ENCODE measurements at regions not wholly inside any gene's neighbourhood (a gene's known extent, or its start where the extent isn't known, plus 50 kb on each side); places are given as distances from the start of the nearest gene placed in this dataset.

- no peak for DNase-seq (ENCODE audit: low read depth in 2 of 2)
Measured at GRCh38 chr1:193681422-193681821, 495.0 kb upstream of the B3GALT2 start.

DNA sequence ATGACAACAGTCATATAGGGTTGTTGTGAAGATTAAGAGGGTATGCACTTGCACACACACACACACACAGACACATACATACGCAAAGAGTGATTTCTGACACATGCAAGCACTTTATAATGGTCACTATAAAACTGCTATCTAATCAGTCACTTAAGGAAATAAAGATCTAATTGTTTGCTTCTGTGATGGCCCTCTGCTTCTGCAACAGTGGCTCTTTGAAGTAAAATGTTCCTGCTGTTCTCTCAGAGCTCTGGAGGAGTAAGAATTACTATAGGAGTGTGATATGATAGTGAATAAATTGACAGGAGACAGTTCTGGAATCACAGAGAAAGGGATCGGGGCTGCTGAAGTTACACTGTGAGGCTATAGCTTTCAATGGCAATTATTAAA, 494.5 kb upstream of the B3GALT2 start:
- no peak for DNase-seq (ENCODE audit: low read depth in 2 of 2)

GRCh38 chr1:193680247-193680923, 494.0 kb upstream of the B3GALT2 start:
- DNase-seq (ENCODE audit: low read depth in 2 of 2) = no peak

DNA sequence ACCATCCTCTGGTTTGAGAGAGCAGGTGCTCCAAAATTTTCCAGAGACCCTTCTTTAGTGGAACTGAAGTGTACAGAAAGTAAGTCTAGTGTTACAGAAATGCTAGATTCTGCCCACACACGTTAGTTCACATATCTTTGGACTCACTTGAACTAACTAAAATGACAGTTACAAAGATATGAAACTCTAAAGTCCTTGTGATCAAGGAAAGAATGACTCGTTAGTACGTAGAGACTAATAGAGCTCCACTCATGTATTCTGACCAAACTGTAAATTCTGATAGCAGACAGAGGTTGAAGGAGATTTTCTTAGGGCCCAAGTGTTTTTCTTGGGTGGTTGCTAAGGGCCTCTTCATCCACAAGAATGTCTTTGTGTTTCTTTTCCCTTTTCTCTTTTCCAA, 491.5 kb upstream of the B3GALT2 start:
- no peak for DNase-seq (ENCODE audit: low read depth in 2 of 2)

DNA sequence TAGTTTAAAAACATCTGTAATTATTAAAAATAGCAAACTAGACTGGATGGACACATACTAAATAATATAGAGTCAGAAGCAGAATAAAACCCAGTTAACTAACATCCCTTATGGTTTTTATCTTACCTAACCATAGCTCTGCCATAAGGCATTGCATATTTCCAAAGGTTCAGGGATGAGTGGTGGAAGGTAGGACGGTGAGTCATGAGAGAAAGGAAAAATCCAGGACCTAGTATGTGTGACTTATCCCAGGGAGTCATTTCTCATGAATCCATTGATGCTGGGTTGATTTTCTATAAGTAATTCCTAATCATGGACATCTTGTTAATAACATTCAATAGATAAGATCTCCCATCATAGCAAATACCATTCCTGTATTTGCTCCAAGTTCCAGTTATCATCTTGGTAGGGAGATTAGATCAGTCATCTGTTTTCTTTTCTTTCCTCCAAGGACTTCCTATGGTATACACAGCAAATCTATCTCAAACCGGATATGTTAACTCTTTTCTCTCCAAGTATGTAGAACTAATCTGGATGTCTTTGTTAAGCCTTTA, 490.7 kb upstream of the B3GALT2 start:
- DNase-seq (ENCODE audit: low read depth in 2 of 2) = no peak

GRCh38 chr1:193674292-193674944, 488.0 kb upstream of the B3GALT2 start:
- DNase-seq (ENCODE audit: low read depth in 2 of 2) = no peak

GRCh38 chr1:193666485-193667083, 480.2 kb upstream of the B3GALT2 start:
- no peak for DNase-seq (ENCODE audit: low read depth in 2 of 2)

GRCh38 chr1:193663965-193664364, 477.6 kb upstream of the B3GALT2 start:
- DNase-seq (ENCODE audit: low read depth in 2 of 2) = no peak

DNA sequence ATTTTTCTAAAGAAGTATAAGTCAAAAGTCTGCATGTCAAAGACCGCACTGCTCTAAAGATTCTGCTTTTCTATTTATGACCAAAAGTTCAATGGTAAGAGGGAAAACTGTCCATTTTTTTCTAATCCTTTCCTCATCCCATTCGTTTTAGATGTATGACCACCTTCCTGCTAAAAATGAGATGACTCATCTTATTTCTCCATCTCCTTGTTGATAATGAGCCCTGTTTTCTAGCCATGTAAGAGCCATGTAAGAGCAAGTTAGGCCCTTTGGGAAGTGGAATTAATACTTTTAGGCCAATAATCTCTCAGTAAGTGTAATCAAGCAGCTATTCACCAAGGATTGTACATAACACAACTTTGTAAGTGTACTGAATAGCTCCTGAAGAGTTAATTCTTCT, 475.6 kb upstream of the B3GALT2 start:
- DNase-seq (ENCODE audit: low read depth in 2 of 2) = peak; percentile 2 to 16

GRCh38 chr1:193661385-193661784, 475.0 kb upstream of the B3GALT2 start:
- DNase-seq (ENCODE audit: low read depth in 2 of 2) = no peak

DNA sequence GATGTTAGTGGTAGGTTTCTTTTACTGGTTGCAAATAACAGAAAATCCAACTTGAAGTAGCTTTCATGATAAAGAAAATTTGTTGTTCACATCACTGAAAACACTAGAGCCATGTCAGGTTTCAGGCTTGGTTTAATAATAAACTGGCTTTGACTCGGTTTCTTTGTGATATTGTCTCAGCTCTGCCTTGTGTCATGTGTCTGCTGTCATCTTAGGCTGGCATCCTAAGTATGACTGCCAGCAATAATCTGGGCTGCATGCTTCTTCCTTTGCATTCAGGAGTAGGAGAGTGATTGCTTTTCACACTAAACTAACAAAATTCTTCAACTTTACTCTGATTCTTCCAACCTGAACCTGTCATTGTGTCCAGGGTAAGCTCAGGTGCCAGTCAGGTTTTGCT, 474.0 kb upstream of the B3GALT2 start:
- DNase-seq (ENCODE audit: low read depth in 2 of 2) = no peak

DNA sequence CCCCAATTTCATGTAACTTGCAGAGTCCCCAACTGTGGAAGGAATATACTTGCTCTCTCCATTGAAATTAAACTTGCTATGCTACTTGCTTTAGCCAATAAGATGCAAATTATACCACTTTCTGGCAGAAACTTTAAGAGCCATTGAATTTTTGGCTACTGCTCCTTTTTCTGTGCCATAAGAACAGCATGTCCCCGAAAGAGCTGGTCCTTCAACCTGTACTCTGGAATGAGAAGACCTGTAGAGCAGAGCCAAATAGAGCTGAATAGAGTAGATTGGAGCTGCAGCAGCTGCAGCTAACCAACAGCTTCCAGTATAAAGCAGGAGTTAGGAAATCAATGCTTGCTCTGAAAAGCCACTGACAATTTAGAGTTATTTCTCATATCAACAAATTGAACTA, 472.3 kb upstream of the B3GALT2 start:
- no peak for DNase-seq (ENCODE audit: low read depth in 2 of 2)

- no peak for DNase-seq (ENCODE audit: low read depth in 2 of 2)
Measured at GRCh38 chr1:193658081-193658480, 471.7 kb upstream of the B3GALT2 start.

DNA sequence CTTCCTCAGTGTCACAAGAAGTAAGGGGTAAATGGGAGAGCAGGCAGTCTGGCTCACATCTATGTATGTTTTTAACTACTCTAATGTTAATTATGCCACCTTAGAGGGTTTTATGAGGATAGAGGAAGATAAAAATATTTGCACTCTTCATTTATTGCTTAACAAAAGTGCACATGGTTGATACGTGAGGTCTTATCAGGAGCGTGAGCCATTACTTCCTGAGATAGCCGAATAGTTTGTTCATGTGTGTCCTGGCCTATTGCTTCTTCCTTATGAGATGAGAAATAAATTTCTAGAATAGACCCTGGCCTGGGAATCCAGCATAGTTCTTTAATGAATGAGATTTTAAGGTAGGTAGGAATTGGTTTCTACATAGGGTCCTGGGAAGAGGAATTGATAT, 471.1 kb upstream of the B3GALT2 start:
- DNase-seq (ENCODE audit: low read depth in 2 of 2) = no peak

- no peak for DNase-seq (ENCODE audit: low read depth in 2 of 2)
Measured at GRCh38 chr1:193656841-193657240, 470.4 kb upstream of the B3GALT2 start.

GRCh38 chr1:193654951-193655735, 468.7 kb upstream of the B3GALT2 start:
- DNase-seq (ENCODE audit: low read depth in 2 of 2) = no peak

- DNase-seq (ENCODE audit: low read depth in 2 of 2) = no peak
Measured at GRCh38 chr1:193649587-193649986, 463.2 kb upstream of the B3GALT2 start.

GRCh38 chr1:193634876-193635275, 448.5 kb upstream of the B3GALT2 start:
- DNase-seq (ENCODE audit: low read depth in 2 of 2) = no peak

DNA sequence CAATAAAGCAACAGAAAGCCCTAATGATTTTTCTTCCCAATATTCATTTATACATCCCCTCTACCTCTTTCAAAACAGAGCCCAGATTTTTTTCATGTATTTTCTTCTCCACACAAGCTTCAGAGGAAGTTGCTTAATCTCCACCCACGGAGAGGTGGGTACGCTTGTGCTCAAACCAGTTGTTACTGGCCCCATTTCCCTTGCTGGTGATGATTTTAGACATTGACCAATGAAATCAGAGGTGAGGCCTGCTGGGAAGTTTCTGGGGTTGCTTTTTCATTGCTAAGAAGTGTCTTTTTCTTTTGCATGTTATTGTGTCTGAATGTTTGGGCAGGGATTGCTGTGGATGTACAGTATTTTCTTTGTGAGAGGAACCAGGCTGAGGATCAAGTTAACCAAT, 448.1 kb upstream of the B3GALT2 start:
- DNase-seq (ENCODE audit: low read depth in 2 of 2) = no peak

GRCh38 chr1:193633991-193634390, 447.6 kb upstream of the B3GALT2 start:
- no peak for DNase-seq (ENCODE audit: low read depth in 2 of 2)

- no peak for DNase-seq (ENCODE audit: low read depth in 2 of 2)
Measured at GRCh38 chr1:193633093-193633492, 446.7 kb upstream of the B3GALT2 start.

DNA sequence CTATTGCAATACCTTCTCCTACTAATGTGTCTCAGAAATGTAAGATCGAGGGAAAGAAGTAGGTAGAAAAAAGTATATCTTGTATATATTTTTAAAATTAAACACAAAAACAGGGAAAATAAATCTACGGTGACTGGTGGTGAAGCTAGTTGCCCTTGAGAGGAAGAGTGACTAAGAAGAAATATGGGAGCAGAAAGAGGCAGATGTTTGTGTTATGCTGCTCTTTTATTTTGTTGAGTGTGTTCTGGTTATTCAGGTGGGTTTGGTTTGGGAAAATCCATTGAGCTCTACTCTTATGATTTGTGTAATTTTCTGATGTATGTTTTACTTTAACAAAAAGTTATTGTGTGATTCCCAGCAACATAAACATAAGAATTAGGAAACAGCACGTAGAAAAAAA, 444.9 kb upstream of the B3GALT2 start:
- no peak for DNase-seq (ENCODE audit: low read depth in 2 of 2)
